Thoracic aorta (tissue), 2 donors: ENCODE measurements at regions not wholly inside any gene's neighbourhood (a gene's known extent, or its start where the extent isn't known, plus 50 kb on each side); places are given as distances from the start of the nearest gene placed in this dataset.

Source experiments
- ATAC-seq: fragments of 150-250 bp; one replicate; pipeline ENCODE4 v1.8.0; 2017; ENCODE audit warnings: low read depth; ENCODE audit not compliant: insufficient number of reproducible peaks, low FRiP score
- DNase-seq: peaks from one replicate; pipeline ENCODE4 v3.0.0-alpha.2; 2020; ENCODE audit warnings: low spot score
- H3K27ac ChIP-seq, 2 donors: fragments of 200-600 bp; sonication (generic); 1 replicate in 1 of 2; 2 replicates in 1 of 2; pipeline ENCODE4 v1.5.1; 2016; ENCODE audit warnings: mild to moderate bottlenecking in 2 of 2, moderate library complexity in 2 of 2
- H3K27me3 ChIP-seq: fragments of 200-600 bp; sonication (generic); replicated peaks from 2 replicates; pipeline ENCODE4 v1.6.0; 2016; ENCODE audit warnings: mild to moderate bottlenecking; ENCODE audit not compliant: insufficient read depth
- H3K36me3 ChIP-seq: fragments of 200-600 bp; sonication (generic); one replicate; pipeline ENCODE4 v1.5.1; 2016
- H3K4me1 ChIP-seq, 2 donors: fragments of 200-600 bp; sonication (generic); 1 replicate in 1 of 2; 2 replicates in 1 of 2; pipeline versions ENCODE4 v1.5.1 to v1.6.0; 2016; ENCODE audit warnings: low read depth in 2 of 2, mild to moderate bottlenecking in 1 of 2; ENCODE audit not compliant: control insufficient read depth in 1 of 2
- H3K4me3 ChIP-seq: fragments of 200-600 bp; sonication (generic); 2 replicates; pipeline ENCODE4 v1.5.1; 2016; ENCODE audit warnings: mild to moderate bottlenecking
- H3K9me3 ChIP-seq: fragments of 200-600 bp; sonication (generic); 2 replicates; pipeline ENCODE4 v1.5.1; 2016
- CTCF ChIP-seq: fragments of 200-600 bp; sonication (generic); IDR thresholded peaks from one replicate; pipeline ENCODE4 v1.5.1; 2019; ENCODE audit warnings: antibody characterized with exemption

GRCh38 chr13:86882835-86883234 lies 788.3 kb upstream of the SLITRK5 start:
- no peaks in the 10 kb centered on the region for H3K36me3 ChIP-seq
- H3K4me3 ChIP-seq = no peak overlapping the region
- no peak overlapping the region for H3K27ac ChIP-seq
- TF ChIP-seq CTCF = no peak
- no peaks in the 10 kb centered on the region for H3K27me3 ChIP-seq
- no peaks in the 10 kb centered on the region for H3K9me3 ChIP-seq
- ATAC-seq = no peak
- H3K4me1 ChIP-seq = no peaks in the 10 kb centered on the region
- DNase-seq = no peak

DNA sequence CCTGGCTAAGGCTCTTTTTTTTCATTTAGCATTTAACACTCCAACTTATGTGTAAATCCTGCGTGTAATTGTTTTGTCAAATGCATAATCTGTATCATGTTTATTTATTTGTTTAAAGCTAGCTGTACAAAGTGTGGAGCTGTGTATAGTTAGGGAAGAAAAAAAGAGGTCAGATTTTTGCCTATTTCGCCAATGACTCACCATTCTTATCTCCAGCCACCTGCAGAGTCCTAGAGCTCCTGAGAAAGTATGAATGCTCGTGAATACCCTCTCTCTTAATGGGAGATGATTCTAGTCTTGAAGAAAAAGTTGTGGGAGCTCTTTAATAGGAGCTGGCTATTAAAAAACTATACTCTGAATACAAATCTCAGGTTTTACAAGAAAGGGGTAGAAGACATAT lies 778.8 kb upstream of the SLITRK5 start:
- ATAC-seq (no peak), DNase-seq (no peak)
- no peak overlapping the region for H3K27ac ChIP-seq
- H3K4me3 ChIP-seq = no peak overlapping the region
- H3K9me3 ChIP-seq = no peaks in the 10 kb centered on the region
- no peaks in the 10 kb centered on the region for H3K36me3 ChIP-seq
- no peaks in the 10 kb centered on the region for H3K27me3 ChIP-seq
- no peak for TF ChIP-seq CTCF
- no peaks in the 10 kb centered on the region for H3K4me1 ChIP-seq

- Histone ChIP-seq H3K36me3 (no peaks in the 10 kb centered on the region), H3K9me3 (no peaks in the 10 kb centered on the region), H3K4me3 (no peak overlapping the region), H3K27me3 (no peaks in the 10 kb centered on the region), H3K4me1 (no peaks in the 10 kb centered on the region), H3K27ac (no peak overlapping the region)
- ATAC-seq (no peak), DNase-seq (no peak)
- TF ChIP-seq CTCF = no peak
Measured at GRCh38 chr13:86900906-86901305, 770.3 kb upstream of the SLITRK5 start.

DNA sequence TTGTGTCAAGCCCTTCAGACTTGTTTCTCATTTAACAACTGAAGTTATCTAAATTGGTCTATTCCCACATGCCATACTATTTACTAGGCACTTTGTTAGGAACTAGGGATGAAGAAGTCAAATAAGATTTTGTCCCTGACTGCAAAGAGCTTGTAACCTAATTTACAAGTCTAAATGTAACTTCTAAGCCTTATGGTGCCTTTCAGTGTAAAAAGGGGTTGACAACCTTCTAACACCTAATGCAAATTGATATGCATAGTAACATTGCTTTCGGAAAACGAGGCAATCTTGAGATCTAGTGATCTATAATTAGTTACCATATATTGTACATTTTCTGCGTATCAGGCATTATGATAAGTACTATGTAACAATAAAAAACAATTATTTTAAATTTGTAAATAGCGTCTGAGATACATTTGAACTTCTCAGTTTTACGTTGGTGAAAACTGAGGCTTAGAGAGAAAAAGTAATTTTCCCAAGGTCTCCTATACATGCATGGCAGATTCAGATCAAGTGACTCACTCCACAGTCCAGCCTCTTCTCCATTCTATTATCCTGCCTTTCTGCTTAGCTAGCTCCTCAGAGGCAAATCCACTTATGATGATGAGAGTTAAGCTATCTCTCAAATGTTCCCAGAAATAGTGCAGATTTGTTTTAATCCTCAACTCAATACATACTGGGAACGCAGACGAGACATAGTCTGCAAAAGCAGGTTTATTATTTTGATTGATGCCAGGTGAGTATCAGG lies 764.9 kb upstream of the SLITRK5 start:
- Histone ChIP-seq H3K27ac (no peak overlapping the region), H3K4me3 (no peak overlapping the region), H3K36me3 (no peaks in the 10 kb centered on the region), H3K27me3 (no peaks in the 10 kb centered on the region), H3K9me3 (no peaks in the 10 kb centered on the region), H3K4me1 (no peaks in the 10 kb centered on the region)
- no peak for ATAC-seq
- no peak for DNase-seq
- TF ChIP-seq CTCF = no peak

- H3K9me3 ChIP-seq = no peaks in the 10 kb centered on the region
- no peaks in the 10 kb centered on the region for H3K36me3 ChIP-seq
- ATAC-seq = no peak
- no peak overlapping the region for H3K4me3 ChIP-seq
- no peak for TF ChIP-seq CTCF
- H3K4me1 ChIP-seq = no peaks in the 10 kb centered on the region
- DNase-seq = no peak
- H3K27ac ChIP-seq = no peak overlapping the region
- H3K27me3 ChIP-seq = no peaks in the 10 kb centered on the region
Measured at GRCh38 chr13:86907156-86907555, 764.0 kb upstream of the SLITRK5 start.
